Activated CD8-positive, alpha-beta memory T cell treated with anti-CD3 and anti-CD28 coated beads, Interleukin-2, amount 50 U/mL, for 24 hours (primary cell): ENCODE measurements at regions not wholly inside any gene's neighbourhood (a gene's known extent, or its start where the extent isn't known, plus 50 kb on each side); places are given as distances from the start of the nearest gene placed in this dataset.
"Not testable (repeated sequence)": the region's sequence is repeated elsewhere in the genome, so short reads cannot be mapped to it uniquely, and the experiment has no call there.

ENCODE experiments used
- DNase-seq: peaks from one replicate; pipeline ENCODE4 v3.0.0-alpha.2; 2020; ENCODE audit errors: extremely low read depth

DNA sequence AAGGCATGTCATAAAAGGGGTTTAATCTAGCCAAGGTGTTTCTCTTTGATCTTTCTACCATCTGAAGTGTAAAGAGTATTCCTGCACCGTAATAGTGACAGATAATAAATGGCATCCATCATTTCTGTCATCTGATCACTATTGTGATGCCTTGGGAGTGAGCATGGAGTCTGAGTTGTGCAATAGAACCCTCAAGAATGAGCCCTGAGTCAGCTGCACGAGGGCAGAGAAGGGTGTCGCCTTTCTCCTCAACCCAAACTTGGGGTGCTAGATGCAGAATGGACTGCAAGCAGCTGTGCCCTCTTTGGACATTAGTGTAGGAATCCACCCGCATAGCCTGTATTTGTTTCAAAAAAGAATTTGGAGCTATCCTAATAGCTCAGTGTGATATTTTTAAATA lies 115.2 kb downstream of the ZNF37A start:
- DNase-seq = no peak

DNA sequence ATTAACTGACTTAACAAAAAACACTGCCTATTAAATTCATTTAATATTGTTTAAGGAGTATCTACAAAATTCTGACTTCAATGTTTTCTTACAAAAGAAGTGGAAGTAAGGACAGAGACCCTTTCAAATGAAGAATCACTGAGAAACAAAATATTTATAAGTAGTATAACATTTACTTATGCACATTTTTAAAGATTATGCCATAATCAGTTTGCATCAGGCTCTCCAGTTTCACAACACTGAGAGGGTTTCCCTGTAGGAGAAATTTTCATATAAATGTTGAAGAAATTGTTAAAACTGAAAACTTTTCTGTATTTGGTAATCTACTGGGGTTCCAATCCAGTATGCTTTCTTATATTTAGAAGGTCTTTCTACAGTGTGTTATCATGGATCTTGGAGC lies 115.6 kb downstream of the ZNF37A start:
- DNase-seq = not testable (repeated sequence)

DNA sequence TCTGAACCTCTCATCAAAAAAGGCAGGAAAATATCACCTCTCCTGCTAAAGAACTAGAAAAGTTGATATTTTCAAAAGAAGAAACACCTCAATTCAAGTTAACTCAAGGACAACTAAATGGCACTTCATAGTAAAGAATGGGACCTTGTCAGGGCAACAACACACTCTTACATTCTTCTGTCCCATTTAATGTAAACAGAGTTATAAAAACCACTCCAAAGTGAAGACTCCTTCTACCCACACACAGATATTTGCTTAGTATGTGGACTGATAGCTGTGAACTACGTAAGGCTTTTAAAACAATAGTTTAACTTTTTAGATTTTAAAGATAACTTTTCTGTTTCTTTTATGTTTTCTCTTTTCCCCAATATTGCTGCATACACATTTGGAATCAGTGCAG lies 118.3 kb downstream of the ZNF37A start:
- no peak for DNase-seq

DNA sequence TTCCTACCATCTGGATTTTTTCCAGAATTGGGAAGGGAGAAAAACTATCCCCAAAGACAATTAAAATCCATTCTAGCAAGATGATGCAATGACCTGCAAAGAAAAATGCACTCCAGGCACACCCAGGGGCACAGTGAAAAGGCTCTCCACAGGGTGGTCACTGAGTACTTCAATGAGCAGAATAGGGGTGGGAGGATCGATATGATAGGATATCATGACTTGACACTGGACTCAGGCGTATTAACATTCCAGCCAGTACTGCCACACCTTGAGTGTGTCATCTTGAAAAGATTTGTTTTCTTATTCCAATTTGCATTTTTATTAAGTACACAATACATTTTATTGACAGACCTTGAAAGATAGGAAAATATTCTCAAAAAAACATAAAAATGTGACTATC lies 132.2 kb downstream of the ZNF37A start:
- DNase-seq = no peak

DNA sequence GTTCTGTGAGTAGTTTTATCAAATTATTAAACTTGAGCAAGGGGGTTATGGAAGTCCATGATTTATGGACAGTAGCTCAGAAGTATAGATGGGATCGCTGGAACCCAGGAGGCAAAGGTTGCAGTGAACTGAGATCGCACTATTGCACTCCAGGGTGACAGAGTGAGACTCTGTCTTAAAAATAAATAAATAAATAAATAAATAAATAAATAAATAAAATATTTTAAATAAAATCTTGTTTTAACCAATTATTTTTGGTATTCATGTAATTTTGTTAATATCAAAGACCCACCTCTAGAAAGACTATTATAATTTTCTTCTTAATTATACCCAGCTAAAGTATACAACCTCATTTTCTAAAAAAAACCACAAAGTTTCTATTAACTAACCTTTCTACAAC lies 134.3 kb downstream of the ZNF37A start:
- DNase-seq = no peak

DNA sequence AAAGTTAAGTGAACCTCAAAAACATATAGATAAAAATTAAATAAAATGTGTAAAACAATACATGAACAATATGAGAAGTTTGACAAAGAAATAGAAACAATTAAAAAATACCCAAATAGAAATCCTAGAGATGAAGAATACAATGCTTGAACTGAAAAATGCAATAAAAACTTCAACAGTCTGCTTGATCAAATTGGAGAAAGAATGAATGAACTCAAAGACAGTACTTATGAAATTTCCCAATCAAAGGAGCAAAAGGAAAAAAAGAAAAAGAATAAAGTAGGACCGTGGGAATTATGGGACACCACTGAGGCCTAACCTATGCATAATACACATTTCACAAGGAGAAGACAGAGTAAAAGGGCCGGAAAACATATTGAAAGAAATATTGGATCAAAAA lies 144.3 kb downstream of the ZNF37A start:
- DNase-seq = not testable (repeated sequence)

DNA sequence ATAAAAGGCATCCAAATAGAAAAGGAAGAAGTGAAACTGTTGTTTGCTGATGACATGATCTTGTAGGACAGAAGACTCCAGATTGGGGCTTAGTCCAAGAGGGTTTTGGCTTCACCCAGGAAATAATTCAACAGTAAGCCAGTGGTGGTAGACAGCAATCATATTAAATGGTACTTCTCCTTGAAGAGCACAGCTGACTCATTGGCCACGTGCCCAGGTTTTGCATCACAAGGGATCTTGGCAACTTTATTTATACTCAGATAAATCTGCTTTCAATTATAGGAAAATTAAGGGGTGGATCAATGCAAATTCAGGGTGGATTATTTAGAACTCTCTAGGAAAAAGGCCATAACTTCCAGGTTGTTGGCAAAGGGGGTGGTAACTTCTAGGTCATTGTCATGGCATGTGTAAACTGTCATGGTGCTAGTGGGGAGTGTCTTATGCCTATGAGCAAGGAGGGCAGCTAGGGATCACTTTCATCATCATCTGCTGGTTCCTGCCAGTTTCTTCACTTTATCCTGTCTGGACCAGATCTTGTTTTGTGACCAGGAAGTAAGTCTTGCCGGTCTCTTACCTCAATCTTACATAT lies 148.0 kb downstream of the ZNF37A start:
- DNase-seq = not testable (repeated sequence)

DNA sequence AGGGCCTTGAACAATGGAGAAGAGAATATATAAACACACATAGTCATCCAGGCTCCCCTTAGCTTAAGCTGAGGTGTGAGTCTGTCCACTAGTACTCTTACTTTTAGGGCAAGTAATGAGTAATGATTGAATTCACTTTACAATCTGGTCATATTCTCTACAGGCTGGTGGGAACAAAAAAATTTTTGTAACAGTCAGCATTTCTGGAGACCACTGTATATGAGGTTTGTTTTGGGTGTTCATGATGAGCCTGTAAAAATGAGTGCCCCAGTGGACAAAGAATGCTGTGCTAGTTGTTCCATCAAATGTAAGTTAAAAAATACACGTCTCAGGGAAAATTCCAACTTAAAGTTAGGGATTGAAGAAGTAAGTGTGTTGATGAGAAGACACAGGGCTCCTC lies 154.0 kb downstream of the ZNF37A start:
- not testable (repeated sequence) for DNase-seq

DNA sequence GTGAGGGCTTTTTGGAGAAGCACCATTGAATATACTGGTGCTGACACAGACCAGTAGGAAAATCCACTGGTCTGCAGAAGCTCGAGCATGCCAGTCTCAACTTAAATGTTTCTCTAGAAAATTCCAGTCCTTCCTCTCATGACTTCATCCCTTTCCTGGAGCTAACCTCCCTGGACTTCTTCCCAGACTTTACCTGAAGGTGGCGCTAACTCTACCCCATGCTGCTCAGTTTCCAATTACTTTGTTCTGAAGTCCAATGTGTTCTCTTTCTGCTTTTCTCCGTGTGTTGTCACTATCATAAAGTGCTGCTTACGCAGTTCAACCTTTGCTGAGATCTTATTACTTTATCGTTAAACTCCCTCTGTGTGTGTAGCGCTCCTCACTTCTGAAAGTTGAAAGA lies 158.4 kb downstream of the ZNF37A start:
- not testable (repeated sequence) for DNase-seq

DNA sequence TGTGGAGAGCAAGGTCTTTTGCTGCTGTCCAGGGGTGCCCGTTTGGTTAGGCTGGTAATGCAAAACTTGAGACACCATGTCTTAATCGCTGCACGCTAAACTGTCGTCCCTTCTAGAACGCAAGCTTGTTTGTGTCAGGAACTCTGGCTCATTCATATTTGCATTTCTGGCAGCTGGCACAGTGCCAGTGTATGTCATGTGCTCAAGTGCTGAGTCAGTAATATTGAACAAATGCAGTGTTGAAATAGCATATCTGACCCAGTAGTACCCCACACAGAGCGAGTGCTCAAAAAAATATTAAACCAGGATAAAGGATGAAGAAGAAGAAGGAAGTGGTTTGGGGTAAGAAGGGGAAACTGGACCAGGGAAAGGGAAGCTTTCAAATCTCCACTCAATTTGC lies 173.4 kb downstream of the ZNF37A start:
- DNase-seq = not testable (repeated sequence)

DNA sequence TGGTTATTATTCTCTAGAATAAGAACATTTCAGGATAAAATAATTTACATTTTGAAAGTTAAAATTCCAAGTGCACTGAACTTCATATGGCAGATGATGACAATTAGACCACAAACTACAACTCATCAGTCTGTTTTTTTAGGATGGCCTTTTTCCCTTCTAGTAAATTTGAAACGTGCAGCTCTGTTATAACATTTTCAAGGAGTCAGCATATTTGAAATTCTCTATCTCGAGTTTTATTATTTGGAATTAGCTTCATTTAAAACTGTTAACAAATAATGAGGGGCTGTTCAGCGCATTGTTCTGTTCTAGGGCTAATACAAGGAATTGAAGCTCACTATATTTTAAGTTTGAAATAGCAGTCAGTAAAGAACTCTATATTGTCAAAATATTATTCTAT lies 176.9 kb downstream of the ZNF37A start:
- DNase-seq = not testable (repeated sequence)

DNA sequence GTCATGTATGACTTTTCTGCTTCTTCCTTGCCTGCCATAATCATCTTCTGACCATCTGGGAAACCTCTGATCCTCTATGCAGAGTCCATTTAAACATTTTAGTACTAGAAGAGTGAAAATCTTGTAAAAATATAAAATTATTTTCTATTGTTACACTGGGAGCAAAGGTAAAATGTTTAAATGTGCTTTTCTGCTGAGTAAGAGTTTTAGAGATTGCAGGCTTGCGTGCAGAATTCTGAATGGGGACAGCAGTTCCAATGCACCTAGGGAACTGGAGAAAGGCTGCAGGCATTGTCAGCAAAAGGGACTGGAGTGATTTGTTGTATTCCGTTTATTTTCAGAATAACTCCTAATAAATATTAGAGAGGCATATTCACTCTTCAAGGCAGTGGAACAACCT lies 180.7 kb downstream of the ZNF37A start:
- DNase-seq = not testable (repeated sequence)

DNA sequence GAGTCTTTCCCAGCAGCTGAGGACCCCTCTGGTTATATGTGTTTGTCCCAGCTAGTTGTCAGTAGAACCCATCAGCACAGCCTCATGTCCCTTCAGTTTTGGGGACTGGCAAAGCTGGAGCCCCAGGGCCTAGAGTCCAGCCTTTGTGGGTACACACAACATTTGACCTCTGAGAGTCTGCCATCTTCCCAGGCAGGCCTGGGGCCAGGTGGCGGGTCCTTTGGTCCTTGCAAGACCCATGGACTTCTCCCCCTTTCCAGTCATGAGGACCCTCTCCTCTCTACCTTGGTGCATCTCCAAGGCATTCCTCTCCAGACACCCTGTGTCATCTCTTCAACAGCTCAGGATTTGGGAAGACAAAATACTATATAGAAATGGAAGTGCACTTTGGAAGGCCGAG lies 198.4 kb downstream of the ZNF37A start:
- not testable (repeated sequence) for DNase-seq

DNA sequence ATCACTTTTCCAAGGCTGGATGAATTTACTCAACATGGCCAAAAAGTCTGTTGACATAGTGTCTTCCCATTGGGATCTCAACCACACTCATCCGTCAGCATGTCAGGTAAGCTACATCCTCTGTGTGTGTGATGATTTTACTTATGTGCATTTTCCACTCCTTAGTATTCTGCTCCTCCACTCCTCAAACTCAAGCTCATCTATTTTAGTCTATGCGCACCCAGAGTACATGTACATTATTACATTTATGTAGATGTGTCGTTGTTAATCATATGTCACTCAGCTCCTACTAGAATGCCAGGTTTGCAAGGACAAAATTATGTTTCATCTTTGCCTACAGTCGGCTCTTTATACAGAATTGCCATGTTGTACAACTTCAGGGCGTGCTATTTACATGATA lies 216.0 kb downstream of the ZNF37A start:
- not testable (repeated sequence) for DNase-seq

DNA sequence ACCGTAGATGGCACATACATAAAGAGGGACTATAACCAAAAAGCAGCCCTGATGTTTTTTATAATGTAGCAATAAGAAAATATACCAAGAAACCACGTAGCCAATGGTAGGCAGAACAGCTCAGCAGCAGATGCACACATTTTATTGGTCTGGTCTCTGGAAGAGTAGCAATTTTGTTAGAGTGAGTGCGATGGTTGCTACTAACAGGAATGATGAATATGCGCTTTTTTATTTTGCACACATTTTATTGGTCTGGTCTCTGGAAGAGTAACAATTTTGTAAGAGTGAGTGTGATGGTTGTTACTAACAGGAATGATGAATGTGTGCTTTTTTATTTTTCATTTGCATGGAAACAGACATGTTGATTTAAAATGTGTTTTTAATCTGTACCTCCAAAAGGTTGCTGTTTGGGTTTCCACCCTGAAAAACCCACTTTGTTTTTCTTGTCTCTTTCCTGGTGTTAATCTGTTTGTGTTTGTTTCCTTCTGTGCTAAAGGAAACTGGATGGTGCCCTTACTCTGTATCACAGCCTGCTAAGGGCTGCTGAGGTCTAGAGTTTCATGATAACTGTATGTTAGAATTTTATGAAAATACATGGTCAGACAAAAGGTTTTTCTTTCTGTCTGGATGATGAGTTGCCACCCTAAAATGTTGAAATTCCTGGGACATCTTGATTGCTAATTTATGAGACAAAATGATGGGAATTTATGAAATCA lies 221.1 kb downstream of the ZNF37A start:
- DNase-seq = not testable (repeated sequence)

DNA sequence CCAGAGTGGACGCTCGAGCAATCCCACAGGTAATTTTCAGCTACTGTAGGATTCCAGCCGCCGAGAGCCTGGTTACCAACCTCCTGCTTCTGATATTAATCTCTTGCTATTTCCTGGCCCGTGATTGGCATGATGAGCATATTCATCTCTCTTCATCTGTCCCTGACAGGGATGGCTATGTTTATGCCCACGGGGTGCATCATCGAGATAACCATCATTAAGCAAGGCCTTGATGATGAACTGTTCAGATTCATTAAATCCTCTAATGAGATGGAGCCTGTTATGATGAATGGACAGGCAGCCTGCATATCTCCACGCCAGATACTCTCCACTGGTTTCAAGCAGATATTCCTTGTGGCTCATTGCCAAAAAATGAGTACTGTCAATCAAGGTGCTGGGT lies 227.3 kb downstream of the ZNF37A start:
- not testable (repeated sequence) for DNase-seq

DNA sequence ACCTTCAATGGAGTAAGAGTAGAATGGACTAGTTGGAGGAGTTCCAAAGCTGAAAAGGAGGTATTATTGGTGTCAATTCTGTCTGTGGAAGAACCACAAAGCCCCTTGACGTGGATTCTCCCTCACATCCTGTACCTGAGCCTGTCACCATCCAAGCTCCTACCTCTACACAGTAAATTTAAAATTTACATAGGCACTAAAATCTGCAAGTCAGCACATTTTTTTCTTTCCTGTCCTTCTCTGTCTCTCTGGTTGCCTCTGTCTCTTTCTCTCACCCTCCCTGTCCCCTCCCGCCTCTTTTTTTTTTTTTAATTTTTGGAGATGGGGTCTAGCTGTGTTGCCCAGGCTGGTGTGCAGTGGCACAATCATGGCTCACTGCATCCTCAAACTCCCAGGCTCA lies 236.2 kb downstream of the ZNF37A start:
- not testable (repeated sequence) for DNase-seq

DNA sequence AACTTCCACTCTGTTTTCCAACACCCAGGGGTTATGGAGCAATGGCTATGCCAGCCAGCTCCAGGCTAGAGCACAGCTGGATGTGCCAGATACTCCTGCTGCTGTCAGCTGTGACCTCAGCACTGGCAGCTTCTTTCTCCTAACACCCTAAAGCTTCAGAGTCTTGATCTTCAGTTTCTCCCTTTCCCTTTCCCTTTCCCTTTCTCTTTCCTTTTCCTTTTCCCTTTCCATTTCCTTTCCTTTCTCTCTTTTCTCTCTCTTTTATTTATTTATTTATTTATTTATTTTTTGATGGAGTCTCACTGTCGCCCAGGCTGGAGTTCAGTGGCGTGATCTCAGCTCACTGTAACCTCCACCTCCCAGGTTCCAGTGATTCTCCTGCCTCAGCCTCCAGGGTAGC lies 237.0 kb downstream of the ZNF37A start:
- not testable (repeated sequence) for DNase-seq

DNA sequence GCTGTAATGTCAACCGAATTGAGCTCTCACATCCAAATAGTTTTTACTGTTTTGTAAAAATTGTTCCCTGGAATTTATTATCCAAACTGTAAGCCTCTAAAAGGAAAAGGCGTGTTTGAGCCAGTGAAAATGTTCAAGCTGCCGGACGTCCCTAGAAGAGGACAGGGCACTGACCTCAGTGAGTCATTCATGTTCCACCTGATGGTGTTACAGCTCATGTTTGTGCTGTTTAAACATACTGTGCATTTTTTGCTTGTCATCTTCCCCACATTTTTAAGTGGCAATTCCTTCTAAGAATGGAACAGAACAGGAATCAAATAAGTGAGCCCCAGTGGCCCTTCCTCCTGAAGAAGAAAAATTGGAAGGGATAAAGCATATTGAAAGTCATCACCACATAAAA lies 239.6 kb downstream of the ZNF37A start:
- not testable (repeated sequence) for DNase-seq

DNA sequence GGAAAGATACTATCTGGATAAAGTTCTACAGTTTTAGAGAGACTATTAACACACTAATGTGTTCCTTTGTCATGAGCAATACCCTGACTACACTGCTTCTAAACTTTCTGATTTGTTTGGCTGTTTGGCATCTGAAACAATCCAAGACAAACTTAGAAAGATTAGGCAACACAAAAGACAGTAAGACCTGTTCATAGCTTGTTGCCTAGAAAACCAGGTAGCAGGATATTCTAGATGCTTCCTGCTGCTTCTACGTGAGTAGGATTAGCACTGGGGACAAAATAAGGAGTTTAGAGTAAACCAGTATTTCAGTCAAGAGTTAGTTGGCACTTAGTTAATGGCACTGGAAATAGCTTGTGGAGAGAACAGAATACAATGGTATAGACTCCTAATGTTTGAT lies 256.5 kb downstream of the ZNF37A start:
- not testable (repeated sequence) for DNase-seq

DNA sequence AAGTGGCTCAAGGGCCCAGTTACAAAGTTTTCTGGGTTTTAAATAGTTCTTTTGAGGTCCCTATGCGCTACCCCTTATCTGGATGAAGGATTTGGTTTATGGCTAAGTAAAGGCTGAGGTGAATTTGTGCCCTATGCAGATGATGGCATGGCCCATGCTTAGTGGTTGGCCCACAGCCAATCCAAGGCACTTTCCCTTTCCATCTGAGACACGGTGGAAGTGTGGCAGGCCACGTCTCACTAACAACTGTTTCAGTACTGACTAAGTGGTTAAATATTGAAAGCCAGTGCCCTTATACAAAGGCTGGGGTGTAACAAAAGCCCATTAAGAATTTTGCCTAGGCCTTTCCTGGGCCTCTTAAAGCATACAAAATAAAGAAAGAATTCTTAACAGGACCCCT lies 260.3 kb downstream of the ZNF37A start:
- not testable (repeated sequence) for DNase-seq

DNA sequence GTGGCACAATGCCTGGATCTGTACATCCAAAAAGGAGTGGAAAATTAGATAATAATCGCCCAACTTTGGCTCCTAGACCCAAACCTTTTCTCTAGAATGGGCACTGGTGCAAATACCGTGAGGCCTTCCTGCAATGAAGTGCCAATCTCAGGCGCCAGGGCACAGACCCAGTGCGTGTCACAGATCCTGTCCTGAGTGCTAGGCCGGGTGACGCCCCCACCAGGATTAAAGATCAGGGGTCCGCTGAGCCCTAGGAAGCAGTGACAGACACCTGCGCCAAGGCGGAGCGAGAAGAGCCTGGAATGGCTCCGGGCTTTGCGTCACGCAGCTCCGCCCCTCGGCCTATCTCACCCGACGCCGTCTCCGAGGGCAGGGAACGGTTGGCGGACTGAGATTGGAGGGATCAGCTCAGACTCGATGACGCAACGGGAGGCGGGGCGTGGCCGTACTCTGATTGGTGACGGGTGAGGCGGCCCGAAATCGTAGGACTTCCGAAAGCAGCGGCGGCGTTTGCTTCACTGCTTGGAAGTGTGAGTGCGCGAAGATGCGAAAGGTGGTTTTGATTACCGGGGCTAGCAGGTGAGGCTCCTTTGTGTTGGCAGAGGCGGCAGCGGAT lies 261.9 kb downstream of the ZNF37A start:
- DNase-seq = peak; percentile 46

DNA sequence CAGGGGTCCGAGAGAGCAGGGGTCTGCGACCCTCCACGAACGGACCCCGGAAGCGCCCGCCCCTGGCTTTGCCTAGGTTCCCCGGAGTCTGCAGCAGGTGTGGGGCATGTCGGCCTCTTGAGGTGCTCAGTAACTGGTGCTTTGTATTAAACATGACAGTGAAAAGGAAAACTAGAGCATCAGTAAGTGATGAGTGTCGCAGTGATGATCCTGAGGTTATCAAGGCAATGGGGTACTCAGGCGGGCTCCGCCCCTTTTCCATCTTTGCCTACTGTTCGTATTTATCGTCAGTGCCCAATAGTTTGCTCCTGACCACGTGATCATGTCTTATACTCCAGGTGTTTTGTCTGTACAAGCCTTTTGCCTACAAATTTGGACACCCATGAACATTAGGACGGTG lies 262.4 kb downstream of the ZNF37A start:
- not testable (repeated sequence) for DNase-seq
